A549 (cell line): ENCODE measurements at regions not wholly inside any gene's neighbourhood (a gene's known extent, or its start where the extent isn't known, plus 50 kb on each side); places are given as distances from the start of the nearest gene placed in this dataset.

Experiments used
- ATAC-seq, 2 experiments: fragments of 200-7000 bp in 1 of 2; fragments of >200 bp in 1 of 2; cut with Nextera tagmentation in 1 of 2; cut with Tn5 transposase in 1 of 2; 3 replicates each; pipeline versions ENCODE4 v1.8.0 to v1.9.1; 2018 to 2020; ENCODE audit warnings: mild to moderate bottlenecking in 1 of 2, moderate library complexity in 1 of 2
- CTCF ChIA-PET: fragments of 300-600 bp; sonication (Branson Sonifier 250); formaldehyde crosslinking; extraction: SDS; loops from one replicate; lab custom pipeline; 2021; ENCODE audit warnings: antibody characterized with exemption, inconsistent platforms; lab: Yijun Ruan, JAX
- POLR2A ChIA-PET: fragments of 350-600 bp; formaldehyde crosslinking; extraction: SDS; loops from one replicate; lab custom pipeline; 2021; ENCODE audit warnings: antibody characterized with exemption, inconsistent platforms; lab: Yijun Ruan, JAX
- DNase-seq, 2 experiments: peaks; one replicate each; pipeline versions ENCODE4 v3.0.0 to v3.0.0-alpha.2; 2011 to 2016; ENCODE audit warnings: low read depth in 1 of 2, low spot score in 1 of 2
- FAIRE-seq: peaks from 2 replicates; lab custom pipeline; 2011; peaks lifted over from hg19 to GRCh38; lab: Jason Lieb, UNC
- H3K27ac ChIP-seq, 2 experiments: fragments of >200 bp; sonication (Bioruptor Twin); formaldehyde crosslinking; 3 replicates each; pipeline ENCODE4 v1.5.1; 2016 to 2017
- H3K4me1 ChIP-seq: fragments of >200 bp; sonication (Bioruptor Twin); formaldehyde crosslinking; 3 replicates; pipeline ENCODE4 v1.6.1; 2016
- H3K4me2 ChIP-seq: fragments of >200 bp; sonication (Bioruptor Twin); formaldehyde crosslinking; 3 replicates; pipeline ENCODE4 v1.6.1; 2016
- H3K4me3 ChIP-seq: fragments of >200 bp; sonication (Bioruptor Twin); formaldehyde crosslinking; 3 replicates; pipeline ENCODE4 v1.5.1; 2016
- H3K9me3 ChIP-seq: fragments of >200 bp; sonication (Bioruptor Twin); formaldehyde crosslinking; 3 replicates; pipeline ENCODE4 v1.6.1; 2016
- CBX2 ChIP-seq: fragments of 200-600 bp; sonication (generic); IDR thresholded peaks from 2 replicates; pipeline ENCODE4 v1.6.1; 2016; ENCODE audit warnings: low read depth, mild to moderate bottlenecking, borderline replicate concordance
- CHD4 ChIP-seq: fragments of 200-600 bp; sonication (generic); IDR thresholded peaks from 2 replicates; pipeline ENCODE4 v1.6.1; 2016; ENCODE audit warnings: antibody characterized with exemption, mild to moderate bottlenecking, borderline replicate concordance
- EHF ChIP-seq: fragments of 250-450 bp; sonication (Bioruptor Pico); IDR thresholded peaks from 2 replicates; pipeline ENCODE4 v1.5.0; 2020; ENCODE audit warnings: mild to moderate bottlenecking
- FOSB ChIP-seq: fragments of 250-450 bp; sonication (Bioruptor Pico); IDR thresholded peaks from 2 replicates; pipeline ENCODE4 v1.5.0; 2020; ENCODE audit warnings: mild to moderate bottlenecking, moderate library complexity
- HOXA7 ChIP-seq: fragments of 250-450 bp; sonication (Bioruptor Pico); IDR thresholded peaks from 2 replicates; pipeline ENCODE4 v1.5.0; 2020; ENCODE audit warnings: mild to moderate bottlenecking, moderate library complexity
- HOXB13 ChIP-seq: fragments of 250-450 bp; sonication (Bioruptor Pico); IDR thresholded peaks from 2 replicates; pipeline ENCODE4 v1.5.0; 2020; ENCODE audit warnings: low read depth, mild to moderate bottlenecking, moderate library complexity
- MYC ChIP-seq: IDR thresholded peaks from 2 replicates; pipeline ENCODE4 v1.6.1; 2012; ENCODE audit warnings: mild to moderate bottlenecking, inconsistent platforms, low read length, improper control_type of control experiment, borderline replicate concordance
- NFE2L2 ChIP-seq: fragments of 150-350 bp; conservative IDR thresholded peaks from 2 replicates; pipeline ENCODE4 v1.6.1; 2014; ENCODE audit warnings: low read length
- NR3C1 ChIP-seq: fragments of >200 bp; sonication (Bioruptor Twin); formaldehyde crosslinking; IDR thresholded peaks from 3 replicates; pipeline ENCODE4 v1.6.1; 2017
- PHF8 ChIP-seq: fragments of 200-600 bp; sonication (generic); IDR thresholded peaks from 2 replicates; pipeline ENCODE4 v1.6.1; 2016; ENCODE audit warnings: low read depth, mild to moderate bottlenecking, antibody characterized with exemption, moderate library complexity, borderline replicate concordance
- POLR2A ChIP-seq: IDR thresholded peaks from 2 replicates; pipeline ENCODE4 v1.6.1; 2012; ENCODE audit warnings: mild to moderate bottlenecking, low read length
- ZC3H11A ChIP-seq: fragments of 450-650 bp; IDR thresholded peaks from 2 replicates; pipeline ENCODE4 v1.6.1; 2014; ENCODE audit warnings: antibody characterized with exemption, mild to moderate bottlenecking
- ZFP36 ChIP-seq: fragments of 450-650 bp; IDR thresholded peaks from 2 replicates; pipeline ENCODE4 v1.6.1; 2014; ENCODE audit warnings: borderline replicate concordance; ENCODE audit not compliant: partially characterized antibody
- ZSCAN20 ChIP-seq: fragments of 250-450 bp; sonication (Bioruptor Pico); IDR thresholded peaks from 2 replicates; pipeline ENCODE4 v1.8.0; 2022; ENCODE audit warnings: mild to moderate bottlenecking, moderate library complexity
- WGBS: methylation state at CpG from one replicate; pipeline ENCODE4 v1.1.6; 2017; ENCODE audit errors: missing lambda C conversion rate; 5-methylcytosine and 5-hydroxymethylcytosine counted together
- TF ChIP-seq, protein P1 (sequence below): fragments of 250-450 bp; sonication (Bioruptor Pico); IDR thresholded peaks from 2 replicates; pipeline ENCODE4 v1.5.0; 2021; ENCODE audit warnings: mild to moderate bottlenecking, moderate library complexity, borderline replicate concordance
- TF ChIP-seq, protein P2 (sequence below): IDR thresholded peaks from 2 replicates; pipeline ENCODE4 v1.6.1; 2012; ENCODE audit warnings: low read depth, borderline replicate concordance
- TF ChIP-seq, protein P3 (sequence below): fragments of >200 bp; sonication (Bioruptor Twin); formaldehyde crosslinking; IDR thresholded peaks from 2 replicates; pipeline ENCODE4 v1.6.1; 2016
- TF ChIP-seq, protein P4 (sequence below): IDR thresholded peaks from 2 replicates; pipeline ENCODE4 v1.6.1; 2012
- TF ChIP-seq, protein P5 (sequence below): fragments of 450-650 bp; IDR thresholded peaks from 2 replicates; pipeline ENCODE4 v1.6.1; 2014; ENCODE audit warnings: antibody characterized with exemption
- TF ChIP-seq, protein P6 (sequence below): fragments of 150-350 bp; IDR thresholded peaks from 2 replicates; pipeline ENCODE4 v1.6.1; 2014; ENCODE audit warnings: low read depth, mild to moderate bottlenecking, low read length

DNA sequence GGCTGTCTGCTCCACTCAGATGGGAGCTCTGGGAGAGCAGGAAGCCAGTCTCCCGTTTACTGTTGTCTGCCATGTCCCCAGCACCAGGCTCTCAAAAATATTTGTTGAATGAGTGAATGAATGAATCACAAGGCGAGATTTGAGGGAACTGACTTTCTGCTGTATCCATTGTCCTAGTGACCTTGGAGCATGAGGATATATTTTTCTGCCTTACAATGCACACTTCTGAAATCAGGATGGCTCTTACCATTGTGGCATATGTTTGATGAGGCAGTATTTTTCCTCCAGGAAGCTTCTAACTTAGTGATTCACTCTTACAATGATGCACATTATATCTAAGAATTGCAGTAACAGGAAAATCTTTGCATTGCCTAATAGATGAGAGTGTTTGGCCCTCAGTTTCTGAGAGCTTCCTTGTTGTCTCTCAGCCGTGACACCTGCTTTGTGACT, 136.4 kb downstream of the RPS24 start:
- TF ChIP-seq, protein P1, sequence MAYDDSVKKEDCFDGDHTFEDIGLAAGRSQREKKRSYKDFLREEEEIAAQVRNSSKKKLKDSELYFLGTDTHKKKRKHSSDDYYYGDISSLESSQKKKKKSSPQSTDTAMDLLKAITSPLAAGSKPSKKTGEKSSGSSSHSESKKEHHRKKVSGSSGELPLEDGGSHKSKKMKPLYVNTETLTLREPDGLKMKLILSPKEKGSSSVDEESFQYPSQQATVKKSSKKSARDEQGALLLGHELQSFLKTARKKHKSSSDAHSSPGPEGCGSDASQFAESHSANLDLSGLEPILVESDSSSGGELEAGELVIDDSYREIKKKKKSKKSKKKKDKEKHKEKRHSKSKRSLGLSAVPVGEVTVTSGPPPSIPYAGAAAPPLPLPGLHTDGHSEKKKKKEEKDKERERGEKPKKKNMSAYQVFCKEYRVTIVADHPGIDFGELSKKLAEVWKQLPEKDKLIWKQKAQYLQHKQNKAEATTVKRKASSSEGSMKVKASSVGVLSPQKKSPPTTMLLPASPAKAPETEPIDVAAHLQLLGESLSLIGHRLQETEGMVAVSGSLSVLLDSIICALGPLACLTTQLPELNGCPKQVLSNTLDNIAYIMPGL = no peak
- no peak for TF ChIP-seq EHF
- no peak for TF ChIP-seq CHD4
- TF ChIP-seq FOSB (CRISPR knock-in tag) = no peak
- TF ChIP-seq ZSCAN20 (CRISPR knock-in tag) = no peak
- TF ChIP-seq, protein P2, sequence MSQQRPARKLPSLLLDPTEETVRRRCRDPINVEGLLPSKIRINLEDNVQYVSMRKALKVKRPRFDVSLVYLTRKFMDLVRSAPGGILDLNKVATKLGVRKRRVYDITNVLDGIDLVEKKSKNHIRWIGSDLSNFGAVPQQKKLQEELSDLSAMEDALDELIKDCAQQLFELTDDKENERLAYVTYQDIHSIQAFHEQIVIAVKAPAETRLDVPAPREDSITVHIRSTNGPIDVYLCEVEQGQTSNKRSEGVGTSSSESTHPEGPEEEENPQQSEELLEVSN = no peak
- TF ChIP-seq, protein P3, sequence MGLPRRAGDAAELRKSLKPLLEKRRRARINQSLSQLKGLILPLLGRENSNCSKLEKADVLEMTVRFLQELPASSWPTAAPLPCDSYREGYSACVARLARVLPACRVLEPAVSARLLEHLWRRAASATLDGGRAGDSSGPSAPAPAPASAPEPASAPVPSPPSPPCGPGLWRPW = no peak
- no peak for TF ChIP-seq POLR2A
- TF ChIP-seq, protein P4, sequence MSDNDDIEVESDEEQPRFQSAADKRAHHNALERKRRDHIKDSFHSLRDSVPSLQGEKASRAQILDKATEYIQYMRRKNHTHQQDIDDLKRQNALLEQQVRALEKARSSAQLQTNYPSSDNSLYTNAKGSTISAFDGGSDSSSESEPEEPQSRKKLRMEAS = no peak
- peak in 1 of 2 experiments; percentile 12 for DNase-seq
- POLR2A ChIA-PET = no interaction called here
- 36% methylated on average over 3 of the region's 3 CpGs for WGBS
- CTCF ChIA-PET = interaction anchor here (1.0 to 1.3 kb wide), 3 partner anchors 12 to 123 kb away, joined by 3 to 4 read pairs (median 3); no protein-coding TSS in a partner anchor
- Histone ChIP-seq H3K4me2 (no peak overlapping the region), H3K27ac (no peak overlapping the region), H3K4me1 (no peaks in the 10 kb centered on the region), H3K9me3 (no peaks in the 10 kb centered on the region), H3K4me3 (no peak overlapping the region)
- no peak for FAIRE-seq
- no peak for ATAC-seq

DNA sequence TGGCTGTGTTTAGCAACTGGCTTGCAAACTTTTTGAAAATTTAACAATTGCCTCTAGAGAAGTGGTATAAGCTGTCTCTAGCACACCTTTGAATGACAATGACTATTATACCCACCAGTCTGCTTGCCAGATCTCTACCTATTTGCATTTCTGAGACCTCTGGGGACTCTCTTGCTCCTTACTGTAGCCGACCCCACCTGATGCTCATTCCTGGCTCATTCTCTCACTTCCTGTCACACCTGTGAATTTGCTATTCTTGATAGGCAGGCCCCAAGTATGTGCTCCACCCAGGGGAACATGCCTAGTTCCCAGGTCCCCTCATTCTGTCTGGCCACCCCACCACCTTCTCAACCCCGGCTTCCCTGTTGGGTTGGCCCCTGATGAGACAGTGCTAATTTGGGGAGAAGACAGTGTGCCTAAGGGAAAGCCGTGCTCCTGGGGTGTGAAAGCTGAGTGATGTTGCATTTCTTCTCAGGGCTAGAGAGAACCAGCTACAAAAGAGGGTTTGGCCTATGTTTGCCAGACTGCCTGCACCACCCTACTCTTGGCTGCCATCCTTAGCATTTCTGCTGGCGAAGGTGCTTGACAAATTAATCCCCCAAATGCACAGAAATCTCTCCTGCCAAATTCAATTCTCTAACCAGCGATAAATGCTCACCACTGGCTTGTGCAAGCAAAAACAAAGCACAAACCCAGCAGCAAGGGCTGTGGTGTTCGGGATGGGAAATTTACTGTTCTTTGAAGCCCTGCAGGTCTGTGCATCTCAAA, 138.2 kb downstream of the RPS24 start:
- Histone ChIP-seq H3K9me3 (no peaks in the 10 kb centered on the region), H3K4me3 (no peak overlapping the region), H3K4me2 (no peak overlapping the region), H3K4me1 (no peaks in the 10 kb centered on the region), H3K27ac (no peak overlapping the region)
- WGBS = 51% methylated on average over 6 of the region's 6 CpGs
- FAIRE-seq (no peak), DNase-seq (no peak), ATAC-seq (no peak)
- CTCF ChIA-PET = no interaction called here
- POLR2A ChIA-PET = no interaction called here
- TF ChIP-seq NFE2L2 (no peak), ZFP36 (no peak), CBX2 (no peak), EHF (no peak), HOXB13 (CRISPR knock-in tag) (no peak), PHF8 (no peak), HOXA7 (CRISPR knock-in tag) (no peak), NR3C1 (no peak), POLR2A (no peak), MYC (no peak), ZC3H11A (no peak)
- TF ChIP-seq, protein P5, sequence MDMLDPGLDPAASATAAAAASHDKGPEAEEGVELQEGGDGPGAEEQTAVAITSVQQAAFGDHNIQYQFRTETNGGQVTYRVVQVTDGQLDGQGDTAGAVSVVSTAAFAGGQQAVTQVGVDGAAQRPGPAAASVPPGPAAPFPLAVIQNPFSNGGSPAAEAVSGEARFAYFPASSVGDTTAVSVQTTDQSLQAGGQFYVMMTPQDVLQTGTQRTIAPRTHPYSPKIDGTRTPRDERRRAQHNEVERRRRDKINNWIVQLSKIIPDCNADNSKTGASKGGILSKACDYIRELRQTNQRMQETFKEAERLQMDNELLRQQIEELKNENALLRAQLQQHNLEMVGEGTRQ = no peak
- TF ChIP-seq, protein P6, sequence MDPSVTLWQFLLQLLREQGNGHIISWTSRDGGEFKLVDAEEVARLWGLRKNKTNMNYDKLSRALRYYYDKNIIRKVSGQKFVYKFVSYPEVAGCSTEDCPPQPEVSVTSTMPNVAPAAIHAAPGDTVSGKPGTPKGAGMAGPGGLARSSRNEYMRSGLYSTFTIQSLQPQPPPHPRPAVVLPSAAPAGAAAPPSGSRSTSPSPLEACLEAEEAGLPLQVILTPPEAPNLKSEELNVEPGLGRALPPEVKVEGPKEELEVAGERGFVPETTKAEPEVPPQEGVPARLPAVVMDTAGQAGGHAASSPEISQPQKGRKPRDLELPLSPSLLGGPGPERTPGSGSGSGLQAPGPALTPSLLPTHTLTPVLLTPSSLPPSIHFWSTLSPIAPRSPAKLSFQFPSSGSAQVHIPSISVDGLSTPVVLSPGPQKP = no peak
- TF ChIP-seq, all 56 proteins: peak for 0
